GM12892 (cell line): ENCODE measurements at regions not wholly inside any gene's neighbourhood (a gene's known extent, or its start where the extent isn't known, plus 50 kb on each side); places are given as distances from the start of the nearest gene placed in this dataset.
"Not testable (repeated sequence)": the region's sequence is repeated elsewhere in the genome, so short reads cannot be mapped to it uniquely, and the experiment has no call there.

Source experiments
- DNase-seq: peaks from one replicate; pipeline ENCODE4 v3.0.0; 2011; ENCODE audit not compliant: insufficient read length
- FAIRE-seq: peaks from 2 replicates; lab custom pipeline; 2011; peaks lifted over from hg19 to GRCh38; lab: Jason Lieb, UNC
- POLR2A ChIP-seq: IDR thresholded peaks from 2 replicates; pipeline ENCODE4 v1.6.1; 2011; ENCODE audit warnings: low read depth, low read length, control low read depth
- POLR2AphosphoS5 ChIP-seq: IDR thresholded peaks from 2 replicates; pipeline ENCODE4 v1.6.1; 2011; ENCODE audit warnings: low read depth, low read length, control low read depth
- TAF1 ChIP-seq: IDR thresholded peaks from 2 replicates; pipeline ENCODE4 v1.6.1; 2011; ENCODE audit warnings: low read depth, mild to moderate bottlenecking, control low read depth, low read length, borderline replicate concordance

DNA sequence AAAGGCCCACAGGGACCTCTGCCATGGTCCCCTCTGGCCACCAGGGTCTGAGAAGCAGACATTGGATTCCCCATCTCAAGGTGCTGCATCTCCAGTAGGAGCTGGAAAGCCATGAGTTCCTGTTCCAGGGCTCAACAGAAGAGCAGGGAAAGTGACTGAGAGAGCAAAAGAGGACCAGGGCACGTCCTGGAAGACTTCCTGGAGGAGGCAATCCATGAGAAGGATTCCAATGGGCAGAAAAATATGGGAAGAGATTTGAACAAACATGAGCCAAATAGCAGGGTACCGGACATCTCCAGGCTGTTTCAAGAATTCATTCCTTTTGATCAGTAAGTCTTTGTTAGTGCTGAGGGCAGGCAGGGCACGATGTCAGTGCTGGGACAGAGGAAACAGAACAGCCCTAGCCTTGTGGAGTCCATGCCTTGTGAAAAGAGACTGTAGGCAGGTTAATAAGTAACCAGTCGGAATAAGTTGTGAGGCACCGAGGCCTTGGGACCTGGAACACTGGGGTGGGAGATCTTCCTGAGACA lies 72.8 kb upstream of the TWIST2 start:
- no peak for TF ChIP-seq POLR2A
- no peak for TF ChIP-seq POLR2AphosphoS5
- TF ChIP-seq TAF1: no peak
- FAIRE-seq: no peak
- no peak for DNase-seq

DNA sequence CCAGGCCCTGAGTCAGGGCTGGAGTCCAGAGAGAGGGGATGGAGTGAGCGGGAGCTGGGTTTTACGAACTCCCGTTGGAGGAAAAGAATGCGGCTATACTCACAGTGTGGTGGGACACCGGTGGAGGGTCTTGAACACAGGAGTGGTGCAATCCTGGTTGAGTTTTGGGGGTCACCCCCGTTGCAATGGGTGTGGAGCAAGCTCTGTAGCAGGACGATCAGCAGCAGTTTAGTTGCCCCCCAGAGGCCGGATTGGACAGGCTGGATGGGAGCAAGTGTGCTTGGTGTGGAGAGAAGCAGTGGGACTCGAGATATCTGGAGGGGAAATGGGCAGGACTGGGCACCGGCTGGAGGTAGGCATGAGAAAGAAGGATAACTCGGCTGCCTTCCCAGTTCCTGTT lies 72.3 kb upstream of the TWIST2 start:
- TF ChIP-seq POLR2AphosphoS5 (no peak), POLR2A (no peak), TAF1 (no peak)
- no peak for DNase-seq
- no peak for FAIRE-seq

GRCh38 chr2:238776003-238776760 lies 71.7 kb upstream of the TWIST2 start:
- DNase-seq: no peak
- FAIRE-seq: no peak
- TF ChIP-seq POLR2A (no peak), POLR2AphosphoS5 (no peak), TAF1 (no peak)

DNA sequence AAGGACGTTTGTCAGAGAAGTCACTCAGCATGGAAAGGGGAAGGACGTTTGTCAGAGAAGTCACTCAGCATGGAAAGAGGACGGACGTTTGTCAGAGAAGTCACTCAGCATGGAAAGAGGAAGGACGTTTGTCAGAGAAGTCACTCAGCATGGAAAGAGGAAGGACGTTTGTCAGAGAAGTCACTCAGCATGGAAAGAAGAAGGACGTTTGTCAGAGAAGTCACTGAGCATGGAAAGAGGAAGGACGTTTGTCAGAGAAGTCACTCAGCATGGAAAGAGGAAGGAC lies 71.2 kb upstream of the TWIST2 start:
- not testable (repeated sequence) for FAIRE-seq

GRCh38 chr2:238777369-238778067 lies 70.4 kb upstream of the TWIST2 start:
- DNase-seq (no peak), FAIRE-seq (no peak)
- TF ChIP-seq TAF1 (no peak), POLR2AphosphoS5 (no peak), POLR2A (no peak)

More for the DNA sequence above, 71.2 kb upstream of the TWIST2 start:
- not testable (repeated sequence) for DNase-seq

DNA sequence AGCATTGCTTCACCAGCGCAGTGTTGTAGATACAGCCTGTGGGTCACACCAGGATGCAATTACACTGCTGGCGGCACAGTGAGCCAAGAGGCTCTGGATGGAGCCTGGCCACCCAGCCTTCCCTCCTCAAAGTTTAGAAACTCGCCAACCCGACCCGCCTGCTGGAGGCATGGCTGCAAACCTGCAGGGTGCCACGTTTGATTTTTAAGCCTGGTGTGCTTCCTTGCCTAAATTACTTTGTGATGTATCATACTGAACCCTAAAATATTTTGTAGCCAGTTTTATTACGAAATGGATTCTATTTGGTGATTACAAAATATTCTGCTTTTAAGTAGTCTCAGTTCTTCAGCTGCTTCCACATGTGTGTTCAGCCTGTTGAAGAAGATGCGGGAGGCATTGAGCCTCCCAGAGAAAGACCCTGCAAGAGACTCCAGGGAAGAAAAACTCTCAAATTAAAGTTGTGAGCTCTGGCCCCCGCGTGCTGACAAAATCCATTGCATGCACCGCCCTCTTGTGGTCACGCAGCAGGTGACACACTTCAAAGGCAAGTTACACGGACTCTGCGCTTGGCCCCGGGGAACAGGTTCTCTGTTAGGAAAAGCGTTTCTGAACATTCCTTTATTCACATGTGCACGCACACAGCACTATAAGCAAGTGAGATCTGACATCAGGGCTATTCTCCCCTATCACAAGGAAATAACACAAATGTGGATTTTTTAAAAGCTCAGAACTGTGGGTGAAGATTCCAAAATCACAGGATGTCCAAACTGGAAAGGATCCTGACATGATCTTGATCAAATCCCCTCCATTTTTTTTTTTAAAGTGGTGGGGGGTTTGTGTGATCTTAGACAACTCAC lies 63.0 kb upstream of the TWIST2 start:
- TF ChIP-seq POLR2A (no peak), TAF1 (no peak), POLR2AphosphoS5 (no peak)
- FAIRE-seq (peak; percentile 87), DNase-seq (peak; percentile 41)

GRCh38 chr2:238785528-238785860 lies 62.4 kb upstream of the TWIST2 start:
- DNase-seq (no peak), FAIRE-seq (no peak)
- TF ChIP-seq POLR2AphosphoS5 (no peak), POLR2A (no peak), TAF1 (no peak)

DNA sequence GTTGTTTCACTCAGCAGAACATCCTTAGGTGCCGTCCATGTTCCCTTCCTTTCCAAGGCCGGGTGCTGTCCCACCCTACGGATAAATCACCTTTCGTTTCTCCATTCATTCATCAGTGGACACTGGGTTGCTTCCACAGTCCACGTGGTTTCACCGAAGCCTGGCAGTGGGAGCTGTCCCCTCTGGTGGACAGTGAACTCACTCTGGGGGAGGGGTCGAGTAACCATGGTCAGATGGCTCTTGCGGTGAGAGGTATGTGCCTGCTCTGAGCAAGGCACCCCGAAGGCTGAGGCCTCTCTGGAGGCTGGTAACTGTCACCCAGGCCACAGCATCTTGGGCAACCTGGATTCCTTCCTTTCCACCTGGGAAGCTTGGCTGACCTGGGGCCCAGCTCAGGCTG lies 61.5 kb upstream of the TWIST2 start:
- TF ChIP-seq POLR2A (no peak), POLR2AphosphoS5 (no peak), TAF1 (no peak)
- DNase-seq: no peak
- no peak for FAIRE-seq

DNA sequence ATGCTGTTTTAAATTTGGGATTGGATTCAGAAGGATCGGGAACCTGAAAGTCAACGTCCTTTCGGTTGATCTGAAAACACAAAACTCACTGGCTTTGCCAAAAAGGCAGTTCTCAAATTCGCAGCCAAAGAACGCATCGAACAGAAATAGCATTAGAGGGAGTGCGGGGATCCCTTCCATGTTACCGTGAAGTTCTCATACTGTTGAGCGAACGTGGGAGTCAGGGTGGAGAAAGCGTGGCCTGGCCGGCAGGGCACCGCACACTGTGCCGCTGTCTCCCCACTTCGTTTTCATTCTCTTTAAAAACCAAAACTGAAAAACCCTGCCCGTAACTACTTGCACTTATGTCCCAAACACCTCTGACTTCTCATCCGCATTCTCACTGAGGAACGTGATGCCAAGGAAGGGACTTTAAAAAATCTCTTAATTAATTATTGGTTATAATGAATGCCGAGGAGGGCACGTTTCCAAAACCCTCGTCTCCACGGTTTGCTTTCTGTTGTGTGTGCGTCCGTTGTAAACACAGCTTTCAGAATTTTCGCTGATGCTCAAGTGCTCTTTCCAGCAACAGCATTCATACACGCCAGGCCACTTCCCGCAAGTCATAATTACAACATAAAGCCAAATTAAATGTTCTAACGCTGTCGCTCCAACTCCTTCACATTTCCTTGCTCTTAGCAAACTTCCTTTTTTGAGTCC lies 60.9 kb upstream of the TWIST2 start:
- DNase-seq (no peak), FAIRE-seq (no peak)
- TF ChIP-seq TAF1: no peak

- DNase-seq (no peak), FAIRE-seq (no peak)
- TF ChIP-seq POLR2AphosphoS5 (no peak), POLR2A (no peak), TAF1 (no peak)
Measured at GRCh38 chr2:238787501-238787900, 60.4 kb upstream of the TWIST2 start.

- DNase-seq: no peak
- TF ChIP-seq POLR2AphosphoS5: no peak
- TF ChIP-seq TAF1: no peak
- no peak for FAIRE-seq
Measured at GRCh38 chr2:238789317-238789806, 58.5 kb upstream of the TWIST2 start.
